IMR-90 (cell line): ENCODE measurements at regions not wholly inside any gene's neighbourhood (a gene's known extent, or its start where the extent isn't known, plus 50 kb on each side); places are given as distances from the start of the nearest gene placed in this dataset. TPM values are rescaled to one million over a fixed set of nuclear protein-coding genes. Genes with fewer than 3 reads are reported as not detected.

Experiments
- microRNA-seq, 2 experiments: library from miRNA; stranded (forward) in 1 of 2; unstranded in 1 of 2; fragments of 10-50 nt in 1 of 2; fragments of <30 nt in 1 of 2; gene quantifications in 1 of 2; microRNA quantifications in 1 of 2; one replicate each; pipeline versions ENCODE3 to v1.1.0; 2013 to 2020; ENCODE audit not compliant: insufficient read depth in 1 of 2, insufficient read length in 1 of 2, unreplicated experiment in 1 of 2
- small RNA-seq, 5 experiments: library from RNA; depleted of rRNA; stranded (forward); fragments of <200 nt; gene quantifications; one replicate each; pipeline ENCODE3, GENCODE V24; 2012

Small RNA genes in the stretch of these regions (microRNA-seq; reads per million reads assigned to microRNA genes)
- gene AL451054.2 (ENCODE audit: insufficient read depth, insufficient read length) (not detected), gene BTF3P9 (ENCODE audit: insufficient read depth, insufficient read length) (not detected)

Small RNA genes in the stretch of these regions (small RNA-seq; reads per million reads assigned to genes)
- gene AL451054.2, result 0 reads per million in 5 experiments
- gene BTF3P9, result 0 reads per million in 5 experiments
